ENCODE measurements at regions not wholly inside any gene's neighbourhood (a gene's known extent, or its start where the extent isn't known, plus 50 kb on each side); places are given as distances from the start of the nearest gene placed in this dataset.

DNA sequence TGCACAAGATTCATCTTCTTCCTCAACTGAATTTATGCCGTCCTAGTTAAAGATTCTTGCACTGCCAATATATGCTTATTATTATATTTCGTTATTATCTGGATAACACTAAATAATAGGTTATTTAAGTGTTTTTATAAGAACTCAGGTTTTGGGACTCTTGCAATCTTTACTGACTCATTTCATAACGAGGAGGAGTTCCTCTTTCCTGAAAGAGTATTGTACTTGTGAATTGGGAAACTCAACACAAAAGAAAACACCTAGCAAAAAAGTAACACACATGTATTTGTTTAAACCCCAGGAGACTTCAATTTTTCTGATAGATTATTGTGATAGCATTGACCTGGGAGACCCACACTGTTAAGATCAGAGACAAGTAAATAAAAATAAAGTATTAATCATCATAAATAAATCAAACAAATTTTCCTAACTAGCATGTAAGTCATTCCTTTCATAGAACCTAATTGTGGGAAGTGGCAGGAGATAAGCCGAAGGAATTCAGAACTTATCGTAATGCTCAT is 505.8 kb downstream of the KCNJ2 start:
- Histone ChIP-seq H3K4me1 (no peaks in the 10 kb centered on the region), H3K9me3 (no peaks in the 10 kb centered on the region), H3K27ac (replicated peaks in 1 of 4) (no peak overlapping the region), H3K4me3 (no peak overlapping the region), H3K27me3 (no peaks in the 10 kb centered on the region), H3K36me3 (no peaks in the 10 kb centered on the region)
- WGBS, result 83% methylated on average over 5 of the region's 5 CpGs
- TF ChIP-seq POLR2A (IDR thresholded peaks at IDR 0.05; ENCODE audit: low read depth) (no peak), POLR2AphosphoS5 (IDR thresholded peaks at IDR 0.05) (no peak), EP300 (IDR thresholded peaks at IDR 0.05) (no peak)
- TF ChIP-seq, protein P1, sequence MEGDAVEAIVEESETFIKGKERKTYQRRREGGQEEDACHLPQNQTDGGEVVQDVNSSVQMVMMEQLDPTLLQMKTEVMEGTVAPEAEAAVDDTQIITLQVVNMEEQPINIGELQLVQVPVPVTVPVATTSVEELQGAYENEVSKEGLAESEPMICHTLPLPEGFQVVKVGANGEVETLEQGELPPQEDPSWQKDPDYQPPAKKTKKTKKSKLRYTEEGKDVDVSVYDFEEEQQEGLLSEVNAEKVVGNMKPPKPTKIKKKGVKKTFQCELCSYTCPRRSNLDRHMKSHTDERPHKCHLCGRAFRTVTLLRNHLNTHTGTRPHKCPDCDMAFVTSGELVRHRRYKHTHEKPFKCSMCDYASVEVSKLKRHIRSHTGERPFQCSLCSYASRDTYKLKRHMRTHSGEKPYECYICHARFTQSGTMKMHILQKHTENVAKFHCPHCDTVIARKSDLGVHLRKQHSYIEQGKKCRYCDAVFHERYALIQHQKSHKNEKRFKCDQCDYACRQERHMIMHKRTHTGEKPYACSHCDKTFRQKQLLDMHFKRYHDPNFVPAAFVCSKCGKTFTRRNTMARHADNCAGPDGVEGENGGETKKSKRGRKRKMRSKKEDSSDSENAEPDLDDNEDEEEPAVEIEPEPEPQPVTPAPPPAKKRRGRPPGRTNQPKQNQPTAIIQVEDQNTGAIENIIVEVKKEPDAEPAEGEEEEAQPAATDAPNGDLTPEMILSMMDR (IDR thresholded peaks at IDR 0.05), result no peak
- intact Hi-C loops (cut with DNase I), result no loop called here
- no peak for DNase-seq (ENCODE audit: extremely low spot score)

DNA sequence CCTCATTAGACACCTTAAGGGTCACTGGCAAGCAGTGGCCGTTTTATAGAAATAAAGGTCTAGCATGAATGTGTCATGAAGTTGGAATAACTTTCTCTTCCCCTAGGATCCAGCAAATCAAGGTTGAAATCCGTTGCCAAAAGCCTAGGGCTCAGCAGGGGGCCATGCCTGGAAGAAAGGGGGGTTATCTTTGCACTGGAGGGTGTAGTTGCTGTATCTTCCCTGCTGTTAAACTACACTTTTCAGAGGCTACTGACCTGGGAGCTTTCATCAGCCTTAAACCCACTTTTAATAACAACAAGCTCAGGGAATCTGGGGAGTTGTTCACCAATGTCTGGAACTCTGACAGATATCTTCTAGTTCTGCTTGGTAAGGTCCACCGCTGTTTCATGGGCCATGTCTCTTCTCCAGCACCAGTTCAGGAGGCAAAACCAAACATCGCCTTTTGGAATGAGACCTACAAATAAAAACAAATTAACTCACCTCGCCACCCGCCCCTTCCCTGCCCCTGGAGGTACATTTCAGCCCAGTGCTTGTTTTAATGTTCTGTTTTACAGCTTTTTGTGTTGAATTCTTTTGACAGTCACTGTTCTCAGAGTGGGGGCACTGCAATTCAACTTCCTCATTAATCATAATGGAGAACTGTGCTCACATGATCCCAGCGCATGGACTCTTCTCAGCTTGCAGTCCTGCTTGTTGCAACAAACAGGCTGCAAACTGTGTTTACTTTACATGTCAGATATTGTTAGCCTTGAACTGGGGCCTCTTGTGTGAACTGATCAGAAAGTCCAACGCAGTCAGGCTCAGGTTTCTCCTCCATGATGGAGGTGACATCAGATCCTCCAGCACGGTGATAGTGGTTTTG is 508.7 kb downstream of the KCNJ2 start:
- Histone ChIP-seq H3K36me3 (no peaks in the 10 kb centered on the region), H3K4me3 (no peak overlapping the region), H3K27ac (replicated peaks in 1 of 4) (no peak overlapping the region), H3K9me3 (no peaks in the 10 kb centered on the region), H3K27me3 (no peaks in the 10 kb centered on the region), H3K4me1 (no peaks in the 10 kb centered on the region)
- no peak for TF ChIP-seq EP300 (IDR thresholded peaks at IDR 0.05)
- TF ChIP-seq POLR2AphosphoS5 (IDR thresholded peaks at IDR 0.05), result no peak
- TF ChIP-seq, protein P1 (IDR thresholded peaks at IDR 0.05), result no peak
- TF ChIP-seq POLR2A (IDR thresholded peaks at IDR 0.05; ENCODE audit: low read depth), result no peak
- WGBS, result 61% methylated on average over 9 of the region's 9 CpGs
- DNase-seq (ENCODE audit: extremely low spot score), result no peak
- intact Hi-C loops (cut with DNase I), result no loop called here

DNA sequence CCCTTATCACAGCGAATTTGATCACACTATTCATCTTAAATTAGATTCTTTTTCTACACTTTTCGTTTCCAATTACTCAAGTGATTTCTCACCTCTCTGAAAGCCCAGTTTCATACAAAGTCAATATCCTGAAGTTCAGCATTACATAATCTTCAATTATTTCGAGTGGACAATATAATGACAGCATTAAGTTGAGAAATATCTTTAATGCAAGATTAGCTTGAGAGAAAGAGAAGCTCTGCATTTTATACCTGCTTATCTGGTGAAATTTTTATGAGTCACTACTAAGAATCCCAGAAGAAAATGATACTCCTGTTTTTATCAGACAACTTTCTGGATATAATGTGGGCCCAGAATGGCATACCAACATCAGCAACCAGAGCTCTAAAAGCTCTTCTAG is 509.6 kb downstream of the KCNJ2 start:
- DNase-seq (ENCODE audit: extremely low spot score), result no peak
- H3K36me3 ChIP-seq, result no peaks in the 10 kb centered on the region
- H3K4me3 ChIP-seq, result no peak overlapping the region
- intact Hi-C loops (cut with DNase I), result no loop called here
- no peaks in the 10 kb centered on the region for H3K27me3 ChIP-seq
- no peak overlapping the region for H3K27ac ChIP-seq (replicated peaks in 1 of 4)
- H3K9me3 ChIP-seq, result no peaks in the 10 kb centered on the region
- 87% methylated on average over 3 of the region's 3 CpGs for WGBS
- TF ChIP-seq EP300 (IDR thresholded peaks at IDR 0.05) (no peak), POLR2AphosphoS5 (IDR thresholded peaks at IDR 0.05) (no peak), POLR2A (IDR thresholded peaks at IDR 0.05; ENCODE audit: low read depth) (no peak)
- TF ChIP-seq, protein P1 (IDR thresholded peaks at IDR 0.05), result no peak
- H3K4me1 ChIP-seq, result no peaks in the 10 kb centered on the region

DNA sequence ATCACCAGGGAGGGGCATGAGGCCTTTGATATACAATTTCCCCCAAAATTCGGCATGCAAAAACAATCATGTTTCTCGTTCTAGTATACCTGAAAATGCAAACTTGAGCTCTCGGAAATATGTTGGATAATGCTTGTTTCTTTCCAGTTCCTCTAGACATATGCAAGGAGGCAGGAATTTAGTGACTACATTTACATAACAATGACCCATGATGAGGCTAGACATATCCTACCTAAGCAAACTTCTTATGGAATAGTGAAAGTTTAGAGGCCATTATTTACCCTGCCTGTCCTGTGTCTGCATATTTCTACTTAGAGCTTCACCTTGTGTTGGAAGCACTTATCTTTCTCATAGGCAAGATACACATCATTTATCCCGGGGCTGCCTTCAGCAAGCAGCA is 514.6 kb downstream of the KCNJ2 start:
- Histone ChIP-seq H3K4me3 (no peak overlapping the region), H3K36me3 (no peaks in the 10 kb centered on the region), H3K27ac (replicated peaks in 1 of 4) (no peak overlapping the region), H3K4me1 (no peaks in the 10 kb centered on the region), H3K27me3 (no peaks in the 10 kb centered on the region), H3K9me3 (no peaks in the 10 kb centered on the region)
- 100% methylated on average over 4 of the region's 4 CpGs for WGBS
- DNase-seq (ENCODE audit: extremely low spot score), result no peak
- TF ChIP-seq, protein P1 (IDR thresholded peaks at IDR 0.05), result no peak
- TF ChIP-seq POLR2A (IDR thresholded peaks at IDR 0.05; ENCODE audit: low read depth) (no peak), POLR2AphosphoS5 (IDR thresholded peaks at IDR 0.05) (no peak), EP300 (IDR thresholded peaks at IDR 0.05) (no peak)
- intact Hi-C loops (cut with DNase I), result no loop called here
